Epithelial cell of esophagus (primary cell): ENCODE measurements at regions not wholly inside any gene's neighbourhood (a gene's known extent, or its start where the extent isn't known, plus 50 kb on each side); places are given as distances from the start of the nearest gene placed in this dataset.
A peak's percentile ranks its signal among the peaks of the same experiment; 100 is the strongest.

ENCODE experiments used
- DNase-seq: peaks from one replicate; pipeline ENCODE4 v3.0.0; 2010; ENCODE audit warnings: low read depth
- H3K4me3 ChIP-seq: 2 replicates; pipeline ENCODE4 v1.5.1; 2011; ENCODE audit warnings: mild to moderate bottlenecking, low read length, control low read depth
- CTCF ChIP-seq: IDR thresholded peaks from 2 replicates; pipeline ENCODE4 v1.5.1; 2011; ENCODE audit warnings: low read depth, mild to moderate bottlenecking, low read length, control low read depth, inconsistent platforms; ENCODE audit not compliant: insufficient read depth; ENCODE audit errors: missing control alignments

- DNase-seq = peak; percentile 9
- TF ChIP-seq CTCF = no peak
- H3K4me3 ChIP-seq = no peak overlapping the region
Observed at GRCh38 chr2:217027414-217027813, 167.6 kb upstream of the TNP1 start.

GRCh38 chr2:217026569-217026968, 166.7 kb upstream of the TNP1 start:
- TF ChIP-seq CTCF = no peak
- no peak overlapping the region for H3K4me3 ChIP-seq
- no peak for DNase-seq

- no peak for TF ChIP-seq CTCF
- DNase-seq = no peak
- no peak overlapping the region for H3K4me3 ChIP-seq
Observed at GRCh38 chr2:217026161-217026560, 166.3 kb upstream of the TNP1 start.

GRCh38 chr2:217023611-217024010, 163.7 kb upstream of the TNP1 start:
- DNase-seq = peak; percentile 69
- no peak overlapping the region for H3K4me3 ChIP-seq
- no peak for TF ChIP-seq CTCF

- no peak overlapping the region for H3K4me3 ChIP-seq
- no peak for DNase-seq
- TF ChIP-seq CTCF = no peak
Observed at GRCh38 chr2:217017456-217018252, 157.8 kb upstream of the TNP1 start.

- no peak for DNase-seq
- no peak for TF ChIP-seq CTCF
- H3K4me3 ChIP-seq = no peak overlapping the region
Observed at GRCh38 chr2:217016796-217017419, 157.0 kb upstream of the TNP1 start.
